Activated naive CD4-positive, alpha-beta T cell treated with anti-CD3 and anti-CD28 coated beads, Interleukin-2, amount 10 ng/mL, durations not matched to agents 7 days and 5 days (primary cell): ENCODE measurements at regions not wholly inside any gene's neighbourhood (a gene's known extent, or its start where the extent isn't known, plus 50 kb on each side); places are given as distances from the start of the nearest gene placed in this dataset.

Experiments used
- CTCF ChIA-PET: fragments of 350-600 bp; sonication (Branson Sonifier 250); formaldehyde crosslinking; loops from one replicate; lab custom pipeline; 2021; ENCODE audit warnings: antibody characterized with exemption; lab: Charles Lee
- DNase-seq: peaks from one replicate; pipeline ENCODE4 v3.0.0-alpha.2; 2020
- H3K27ac Mint-ChIP-seq: one replicate; pipeline ENCODE4 v1.8.0; 2021; ENCODE audit warnings: mild to moderate bottlenecking, moderate library complexity, mixed read lengths
- H3K27me3 Mint-ChIP-seq: one replicate; pipeline ENCODE4 v1.8.0; 2021; ENCODE audit warnings: mild to moderate bottlenecking, mixed read lengths
- H3K36me3 Mint-ChIP-seq: one replicate; pipeline ENCODE4 v1.8.0; 2021; ENCODE audit warnings: mixed read lengths
- H3K4me1 Mint-ChIP-seq: one replicate; pipeline ENCODE4 v1.8.0; 2021; ENCODE audit warnings: mixed read lengths
- H3K4me3 Mint-ChIP-seq: one replicate; pipeline ENCODE4 v1.8.0; 2021; ENCODE audit warnings: mild to moderate bottlenecking, moderate library complexity, mixed read lengths
- H3K9me3 Mint-ChIP-seq: one replicate; pipeline ENCODE4 v1.8.0; 2021; ENCODE audit warnings: mixed read lengths

GRCh38 chr11:41985799-41986198, 526.3 kb upstream of the LRRC4C start:
- H3K9me3 Mint-ChIP-seq, result peaks cover 14% of the 10 kb centered on the region
- CTCF ChIA-PET, result no interaction called here

GRCh38 chr11:41988951-41989572, 529.6 kb upstream of the LRRC4C start:
- H3K4me3 Mint-ChIP-seq, result no peak overlapping the region
- H3K9me3 Mint-ChIP-seq, result peaks cover 12% of the 10 kb centered on the region
- no peaks in the 10 kb centered on the region for H3K27me3 Mint-ChIP-seq
- CTCF ChIA-PET, result no interaction called here
- H3K4me1 Mint-ChIP-seq, result no peaks in the 10 kb centered on the region
- DNase-seq, result no peak
- no peaks in the 10 kb centered on the region for H3K36me3 Mint-ChIP-seq
- no peak overlapping the region for H3K27ac Mint-ChIP-seq

More at GRCh38 chr11:41985799-41986198, 526.3 kb upstream of the LRRC4C start:
- Mint-ChIP-seq H3K4me3 (no peak overlapping the region), H3K27ac (no peak overlapping the region), H3K36me3 (no peaks in the 10 kb centered on the region), H3K27me3 (no peaks in the 10 kb centered on the region), H3K4me1 (no peaks in the 10 kb centered on the region)
- DNase-seq, result no peak

GRCh38 chr11:41989823-41990380, 530.5 kb upstream of the LRRC4C start:
- no peak overlapping the region for H3K4me3 Mint-ChIP-seq
- no peaks in the 10 kb centered on the region for H3K27me3 Mint-ChIP-seq
- H3K9me3 Mint-ChIP-seq, result peaks cover 13% of the 10 kb centered on the region
- H3K27ac Mint-ChIP-seq, result no peak overlapping the region
- H3K36me3 Mint-ChIP-seq, result no peaks in the 10 kb centered on the region
- no peak for DNase-seq
- CTCF ChIA-PET, result no interaction called here
- H3K4me1 Mint-ChIP-seq, result no peaks in the 10 kb centered on the region

GRCh38 chr11:41996533-41996932, 537.1 kb upstream of the LRRC4C start:
- Mint-ChIP-seq H3K27me3 (no peaks in the 10 kb centered on the region), H3K4me3 (no peak overlapping the region), H3K9me3 (peaks cover 10% of the 10 kb centered on the region), H3K27ac (no peak overlapping the region), H3K36me3 (no peaks in the 10 kb centered on the region), H3K4me1 (no peaks in the 10 kb centered on the region)
- CTCF ChIA-PET, result no interaction called here
- DNase-seq, result no peak

GRCh38 chr11:41997844-41998401, 538.5 kb upstream of the LRRC4C start:
- DNase-seq, result no peak
- Mint-ChIP-seq H3K9me3 (peaks cover 8% of the 10 kb centered on the region), H3K27ac (no peak overlapping the region), H3K36me3 (no peaks in the 10 kb centered on the region), H3K4me1 (no peaks in the 10 kb centered on the region), H3K4me3 (no peak overlapping the region), H3K27me3 (no peaks in the 10 kb centered on the region)
- CTCF ChIA-PET, result no interaction called here

GRCh38 chr11:41999066-41999465, 539.6 kb upstream of the LRRC4C start:
- no peaks in the 10 kb centered on the region for H3K27me3 Mint-ChIP-seq
- no peak overlapping the region for H3K27ac Mint-ChIP-seq
- H3K4me3 Mint-ChIP-seq, result no peak overlapping the region
- peaks cover 8% of the 10 kb centered on the region for H3K9me3 Mint-ChIP-seq
- no peak for DNase-seq
- CTCF ChIA-PET, result no interaction called here
- no peaks in the 10 kb centered on the region for H3K36me3 Mint-ChIP-seq
- H3K4me1 Mint-ChIP-seq, result no peaks in the 10 kb centered on the region

- Mint-ChIP-seq H3K9me3 (peaks cover 4% of the 10 kb centered on the region), H3K4me1 (no peaks in the 10 kb centered on the region), H3K36me3 (no peaks in the 10 kb centered on the region), H3K27ac (no peak overlapping the region), H3K4me3 (no peak overlapping the region), H3K27me3 (no peaks in the 10 kb centered on the region)
- CTCF ChIA-PET, result no interaction called here
- DNase-seq, result no peak
These were observed 544.3 kb upstream of the LRRC4C start for GRCh38 chr11:42003801-42004200.

- DNase-seq, result no peak
- peaks cover 20% of the 10 kb centered on the region for H3K9me3 Mint-ChIP-seq
- CTCF ChIA-PET, result no interaction called here
- no peak overlapping the region for H3K27ac Mint-ChIP-seq
- H3K4me1 Mint-ChIP-seq, result no peaks in the 10 kb centered on the region
- H3K27me3 Mint-ChIP-seq, result no peaks in the 10 kb centered on the region
- H3K36me3 Mint-ChIP-seq, result no peaks in the 10 kb centered on the region
- no peak overlapping the region for H3K4me3 Mint-ChIP-seq
These were observed 547.3 kb upstream of the LRRC4C start for GRCh38 chr11:42006766-42007165.

GRCh38 chr11:42012271-42012670, 552.8 kb upstream of the LRRC4C start:
- no peak overlapping the region for H3K4me3 Mint-ChIP-seq
- no peaks in the 10 kb centered on the region for H3K27me3 Mint-ChIP-seq
- no peak for DNase-seq
- no peak overlapping the region for H3K27ac Mint-ChIP-seq
- H3K4me1 Mint-ChIP-seq, result no peaks in the 10 kb centered on the region
- CTCF ChIA-PET, result no interaction called here
- no peaks in the 10 kb centered on the region for H3K36me3 Mint-ChIP-seq
- peaks cover 26% of the 10 kb centered on the region for H3K9me3 Mint-ChIP-seq

GRCh38 chr11:42013656-42014201, 554.3 kb upstream of the LRRC4C start:
- no peaks in the 10 kb centered on the region for H3K4me1 Mint-ChIP-seq
- peaks cover 29% of the 10 kb centered on the region for H3K9me3 Mint-ChIP-seq
- no peaks in the 10 kb centered on the region for H3K27me3 Mint-ChIP-seq
- CTCF ChIA-PET, result no interaction called here
- no peak overlapping the region for H3K27ac Mint-ChIP-seq
- H3K36me3 Mint-ChIP-seq, result no peaks in the 10 kb centered on the region
- DNase-seq, result no peak
- H3K4me3 Mint-ChIP-seq, result no peak overlapping the region

- peaks cover 21% of the 10 kb centered on the region for H3K9me3 Mint-ChIP-seq
- no peak overlapping the region for H3K4me3 Mint-ChIP-seq
- no peak for DNase-seq
- no peaks in the 10 kb centered on the region for H3K4me1 Mint-ChIP-seq
- H3K27ac Mint-ChIP-seq, result no peak overlapping the region
- H3K36me3 Mint-ChIP-seq, result no peaks in the 10 kb centered on the region
- CTCF ChIA-PET, result no interaction called here
- H3K27me3 Mint-ChIP-seq, result no peaks in the 10 kb centered on the region
These were observed 562.5 kb upstream of the LRRC4C start for GRCh38 chr11:42021911-42022310.

GRCh38 chr11:42023267-42023666, 563.8 kb upstream of the LRRC4C start:
- H3K36me3 Mint-ChIP-seq, result no peaks in the 10 kb centered on the region
- no peak overlapping the region for H3K27ac Mint-ChIP-seq
- H3K27me3 Mint-ChIP-seq, result no peaks in the 10 kb centered on the region
- H3K4me1 Mint-ChIP-seq, result no peaks in the 10 kb centered on the region
- no peak overlapping the region for H3K4me3 Mint-ChIP-seq
- H3K9me3 Mint-ChIP-seq, result peaks cover 17% of the 10 kb centered on the region
- DNase-seq, result no peak
- CTCF ChIA-PET, result no interaction called here

GRCh38 chr11:42025121-42025803, 565.8 kb upstream of the LRRC4C start:
- CTCF ChIA-PET, result no interaction called here
- peaks cover 16% of the 10 kb centered on the region for H3K9me3 Mint-ChIP-seq
- no peak overlapping the region for H3K27ac Mint-ChIP-seq
- no peaks in the 10 kb centered on the region for H3K36me3 Mint-ChIP-seq
- no peak overlapping the region for H3K4me3 Mint-ChIP-seq
- H3K27me3 Mint-ChIP-seq, result no peaks in the 10 kb centered on the region
- H3K4me1 Mint-ChIP-seq, result no peaks in the 10 kb centered on the region
- DNase-seq, result no peak

GRCh38 chr11:42034826-42035225, 575.4 kb upstream of the LRRC4C start:
- H3K36me3 Mint-ChIP-seq, result no peaks in the 10 kb centered on the region
- H3K4me3 Mint-ChIP-seq, result no peak overlapping the region
- H3K27ac Mint-ChIP-seq, result no peak overlapping the region
- H3K27me3 Mint-ChIP-seq, result no peaks in the 10 kb centered on the region
- H3K4me1 Mint-ChIP-seq, result no peaks in the 10 kb centered on the region
- no peak for DNase-seq
- CTCF ChIA-PET, result no interaction called here
- H3K9me3 Mint-ChIP-seq, result peaks cover 10% of the 10 kb centered on the region

- H3K27ac Mint-ChIP-seq, result no peak overlapping the region
- H3K4me3 Mint-ChIP-seq, result no peak overlapping the region
- peaks cover 10% of the 10 kb centered on the region for H3K9me3 Mint-ChIP-seq
- no peaks in the 10 kb centered on the region for H3K27me3 Mint-ChIP-seq
- no peak for DNase-seq
- CTCF ChIA-PET, result no interaction called here
- H3K36me3 Mint-ChIP-seq, result no peaks in the 10 kb centered on the region
- H3K4me1 Mint-ChIP-seq, result no peaks in the 10 kb centered on the region
These were observed 576.7 kb upstream of the LRRC4C start for GRCh38 chr11:42036201-42036600.
